OCI-LY1 (cell line): ENCODE measurements at regions not wholly inside any gene's neighbourhood (a gene's known extent, or its start where the extent isn't known, plus 50 kb on each side); places are given as distances from the start of the nearest gene placed in this dataset.

Experiments used
- H2AFZ ChIP-seq: fragments of 200-600 bp; sonication (generic), shearing (Covaris generic); 2 replicates; pipeline ENCODE4 v1.6.0; 2014; ENCODE audit warnings: antibody characterized with exemption, mild to moderate bottlenecking, low read length
- H3F3A ChIP-seq: fragments of 200-600 bp; sonication (generic), shearing (Covaris generic); 2 replicates; pipeline ENCODE4 v1.6.0; 2014; ENCODE audit warnings: mild to moderate bottlenecking, antibody characterized with exemption, low read length, moderate library complexity; ENCODE audit not compliant: insufficient read depth
- H3K27ac ChIP-seq: fragments of 200-600 bp; sonication (generic); 2 replicates; pipeline ENCODE4 v1.5.1; 2014; ENCODE audit warnings: low read length, mixed run types, mild to moderate bottlenecking, low read depth; ENCODE audit not compliant: poor library complexity, severe bottlenecking
- H3K27me3 ChIP-seq: fragments of 200-600 bp; sonication (generic); 2 replicates; pipeline ENCODE4 v1.6.0; 2014; ENCODE audit warnings: antibody characterized with exemption, mild to moderate bottlenecking, low read length, moderate library complexity; ENCODE audit not compliant: insufficient read depth
- H3K36me3 ChIP-seq: fragments of 200-600 bp; sonication (generic); 2 replicates; pipeline ENCODE4 v1.6.1; 2014; ENCODE audit warnings: mild to moderate bottlenecking, antibody characterized with exemption, low read length, moderate library complexity, mixed read lengths; ENCODE audit not compliant: insufficient read depth
- H3K4me1 ChIP-seq: fragments of 200-600 bp; sonication (generic); 2 replicates; pipeline ENCODE4 v1.5.1; 2014; ENCODE audit warnings: mild to moderate bottlenecking, low read length, moderate library complexity; ENCODE audit not compliant: insufficient read depth, severe bottlenecking
- H3K4me2 ChIP-seq: fragments of 200-600 bp; sonication (generic), shearing (Covaris generic); 2 replicates; pipeline ENCODE4 v1.6.1; 2014; ENCODE audit warnings: low read length
- H3K4me3 ChIP-seq: fragments of 200-600 bp; sonication (generic); 2 replicates; pipeline ENCODE4 v1.5.1; 2014; ENCODE audit warnings: low read length, low read depth, mild to moderate bottlenecking, mixed read lengths; ENCODE audit not compliant: poor library complexity, severe bottlenecking
- H3K79me2 ChIP-seq: fragments of 200-600 bp; shearing (Covaris generic); 2 replicates; pipeline ENCODE4 v1.6.1; 2016; ENCODE audit warnings: mixed run types, low read length, mixed read lengths; ENCODE audit not compliant: insufficient read depth
- H3K9ac ChIP-seq: fragments of 200-600 bp; sonication (generic), shearing (Covaris generic); 2 replicates; pipeline ENCODE4 v1.6.1; 2014; ENCODE audit warnings: mild to moderate bottlenecking, low read length, mixed read lengths
- H3K9me2 ChIP-seq: fragments of 200-600 bp; sonication (generic), shearing (Covaris generic); 2 replicates; pipeline ENCODE4 v1.6.1; 2014; ENCODE audit warnings: low read depth, mild to moderate bottlenecking, low read length, mixed read lengths
- H3K9me3 ChIP-seq: fragments of 200-600 bp; shearing (Covaris generic); 2 replicates; pipeline ENCODE4 v1.6.1; 2014; ENCODE audit warnings: low read length, mixed read lengths
- H4K20me1 ChIP-seq: fragments of 200-600 bp; sonication (generic), shearing (Covaris generic); 2 replicates; pipeline ENCODE4 v1.6.0; 2016; ENCODE audit warnings: mild to moderate bottlenecking, low read length; ENCODE audit not compliant: insufficient read depth
- CTCF ChIP-seq: fragments of 200-600 bp; sonication (generic), shearing (Covaris generic); IDR thresholded peaks from 2 replicates; pipeline ENCODE4 v1.5.1; 2017; ENCODE audit warnings: mild to moderate bottlenecking, antibody characterized with exemption, low read length, moderate library complexity, mixed read lengths
- EZH2 ChIP-seq: fragments of 200-600 bp; sonication (generic), shearing (Covaris generic); IDR thresholded peaks from 2 replicates; pipeline ENCODE4 v1.8.0; 2017; ENCODE audit warnings: borderline replicate concordance, mixed run types, mild to moderate bottlenecking, antibody characterized with exemption, low read length, moderate library complexity, mixed read lengths

- Histone ChIP-seq H3K9ac (no peak overlapping the region), H3K9me3 (no peaks in the 10 kb centered on the region), H3K9me2 (no peaks in the 10 kb centered on the region), H4K20me1 (no peaks in the 10 kb centered on the region), H3K27me3 (no peaks in the 10 kb centered on the region), H3K4me2 (no peak overlapping the region), H3K79me2 (no peaks in the 10 kb centered on the region), H3F3A (no peaks in the 10 kb centered on the region), H3K36me3 (no peaks in the 10 kb centered on the region), H2AFZ (no peak overlapping the region), H3K4me3 (no peak overlapping the region), H3K27ac (no peak overlapping the region), H3K4me1 (no peaks in the 10 kb centered on the region)
- TF ChIP-seq EZH2: no peak
- no peak for TF ChIP-seq CTCF
These were observed 312.2 kb downstream of the ATXN7L3B start for GRCh38 chr12:74849801-74850200.

- Histone ChIP-seq H3K9me3 (no peaks in the 10 kb centered on the region), H3K4me3 (no peak overlapping the region), H3K36me3 (no peaks in the 10 kb centered on the region), H3K79me2 (no peaks in the 10 kb centered on the region), H3K27me3 (no peaks in the 10 kb centered on the region), H3K9me2 (no peaks in the 10 kb centered on the region), H3K9ac (no peak overlapping the region), H3K4me1 (no peaks in the 10 kb centered on the region), H3K27ac (no peak overlapping the region), H2AFZ (no peak overlapping the region), H4K20me1 (no peaks in the 10 kb centered on the region), H3F3A (no peaks in the 10 kb centered on the region), H3K4me2 (no peak overlapping the region)
- TF ChIP-seq EZH2 (no peak), CTCF (no peak)
These were observed 334.2 kb downstream of the ATXN7L3B start for GRCh38 chr12:74871817-74872216.

- Histone ChIP-seq H3K79me2 (no peaks in the 10 kb centered on the region), H3K4me1 (no peaks in the 10 kb centered on the region), H3F3A (no peaks in the 10 kb centered on the region), H3K36me3 (no peaks in the 10 kb centered on the region), H3K27me3 (no peaks in the 10 kb centered on the region), H3K4me2 (no peak overlapping the region), H3K4me3 (no peak overlapping the region), H3K9me3 (no peaks in the 10 kb centered on the region), H3K27ac (no peak overlapping the region), H3K9me2 (no peaks in the 10 kb centered on the region), H4K20me1 (no peaks in the 10 kb centered on the region), H3K9ac (no peak overlapping the region), H2AFZ (no peak overlapping the region)
- no peak for TF ChIP-seq CTCF
- TF ChIP-seq EZH2: no peak
These were observed 323.9 kb downstream of the KCNC2 start for GRCh38 chr12:74885775-74886174.
